ENCODE measurements at regions not wholly inside any gene's neighbourhood (a gene's known extent, or its start where the extent isn't known, plus 50 kb on each side); places are given as distances from the start of the nearest gene placed in this dataset.

GRCh38 chr12:93042283-93042682 is 113.2 kb upstream of the EEA1 start:
- no peak for DNase-seq (ENCODE audit: extremely low read depth, low read depth, low spot score)

- no peak for DNase-seq (ENCODE audit: extremely low read depth, low read depth, low spot score)
Measured at GRCh38 chr12:93042684-93043083, 113.6 kb upstream of the EEA1 start.

GRCh38 chr12:93043192-93043876 is 114.2 kb upstream of the EEA1 start:
- no peak for DNase-seq (ENCODE audit: extremely low read depth, low read depth, low spot score)

- no peak for DNase-seq (ENCODE audit: extremely low read depth, low read depth, low spot score)
Measured at GRCh38 chr12:93043877-93044209, 114.7 kb upstream of the EEA1 start.

- no peak for DNase-seq (ENCODE audit: extremely low read depth, low read depth, low spot score)
Measured at GRCh38 chr12:93047118-93047517, 118.0 kb upstream of the EEA1 start.

- no peak for DNase-seq (ENCODE audit: extremely low read depth, low read depth, low spot score)
Measured at GRCh38 chr12:93048656-93049055, 119.6 kb upstream of the EEA1 start.

- DNase-seq (ENCODE audit: extremely low read depth, low read depth, low spot score), result no peak
Measured at GRCh38 chr12:93050026-93050747, 121.1 kb upstream of the EEA1 start.

GRCh38 chr12:93050748-93051081 is 121.6 kb upstream of the EEA1 start:
- no peak for DNase-seq (ENCODE audit: extremely low read depth, low read depth, low spot score)

- DNase-seq (ENCODE audit: extremely low read depth, low read depth, low spot score), result no peak
Measured at GRCh38 chr12:93054021-93054420, 124.9 kb upstream of the EEA1 start.

GRCh38 chr12:93055221-93055620 is 126.1 kb upstream of the EEA1 start:
- no peak for DNase-seq (ENCODE audit: extremely low read depth, low read depth, low spot score)

- DNase-seq (ENCODE audit: extremely low read depth, low read depth, low spot score), result no peak
Measured at GRCh38 chr12:93056971-93057535, 128.0 kb upstream of the EEA1 start.

- no peak for DNase-seq (ENCODE audit: extremely low read depth, low read depth, low spot score)
Measured at GRCh38 chr12:93058280-93058679, 129.2 kb upstream of the EEA1 start.

- DNase-seq (ENCODE audit: extremely low read depth, low read depth, low spot score), result no peak
Measured at GRCh38 chr12:93059288-93059687, 130.2 kb upstream of the EEA1 start.

GRCh38 chr12:93059925-93060665 is 131.0 kb upstream of the EEA1 start:
- no peak for DNase-seq (ENCODE audit: extremely low read depth, low read depth, low spot score)

GRCh38 chr12:93060666-93061472 is 131.8 kb upstream of the EEA1 start:
- no peak for DNase-seq (ENCODE audit: extremely low read depth, low read depth, low spot score)

- no peak for DNase-seq (ENCODE audit: extremely low read depth, low read depth, low spot score)
Measured at GRCh38 chr12:93061473-93062419, 132.7 kb upstream of the EEA1 start.

- DNase-seq (ENCODE audit: extremely low read depth, low read depth, low spot score), result no peak
Measured at GRCh38 chr12:93065896-93066295, 136.8 kb upstream of the EEA1 start.

GRCh38 chr12:93072340-93072739 is 143.2 kb upstream of the EEA1 start:
- DNase-seq (ENCODE audit: extremely low read depth, low read depth, low spot score), result no peak

GRCh38 chr12:93073324-93073723 is 144.2 kb upstream of the EEA1 start:
- DNase-seq (ENCODE audit: extremely low read depth, low read depth, low spot score), result no peak

GRCh38 chr12:93078059-93078458 is 149.0 kb upstream of the EEA1 start:
- no peak for DNase-seq (ENCODE audit: extremely low read depth, low read depth, low spot score)
